Ishikawa (cell line): ENCODE measurements at regions not wholly inside any gene's neighbourhood (a gene's known extent, or its start where the extent isn't known, plus 50 kb on each side); places are given as distances from the start of the nearest gene placed in this dataset.

Experiments used
- CEBPB ChIP-seq: IDR thresholded peaks from 2 replicates; pipeline ENCODE4 v1.6.1; 2012
- EGR1 ChIP-seq: IDR thresholded peaks from 2 replicates; pipeline ENCODE4 v1.6.1; 2012
- MAX ChIP-seq: IDR thresholded peaks from 2 replicates; pipeline ENCODE4 v1.6.1; 2012
- RAD21 ChIP-seq: IDR thresholded peaks from 2 replicates; pipeline ENCODE4 v1.6.1; 2012; ENCODE audit warnings: low read depth
- REST ChIP-seq: IDR thresholded peaks from 2 replicates; pipeline ENCODE4 v1.6.1; 2012; ENCODE audit warnings: low read depth, mild to moderate bottlenecking
- USF1 ChIP-seq: IDR thresholded peaks from 2 replicates; pipeline ENCODE4 v1.6.1; 2012
- YY1 ChIP-seq: IDR thresholded peaks from 2 replicates; pipeline ENCODE4 v1.6.1; 2012; ENCODE audit warnings: low read depth

- TF ChIP-seq EGR1 (no peak), CEBPB (no peak), MAX (no peak), REST (no peak), YY1 (no peak), USF1 (no peak), RAD21 (peak; percentile 90)
Observed at GRCh38 chr12:91382081-91382543, 199.5 kb upstream of the DCN start.
